Omental fat pad (tissue), 3 donors: ENCODE measurements at regions not wholly inside any gene's neighbourhood (a gene's known extent, or its start where the extent isn't known, plus 50 kb on each side); places are given as distances from the start of the nearest gene placed in this dataset.
"Not testable (repeated sequence)": the region's sequence is repeated elsewhere in the genome, so short reads cannot be mapped to it uniquely, and the experiment has no call there.

ENCODE experiments used
- ATAC-seq: fragments of 150-250 bp; one replicate; pipeline ENCODE4 v1.9.1; 2016; ENCODE audit warnings: mild to moderate bottlenecking, moderate library complexity; ENCODE audit not compliant: low FRiP score
- DNase-seq: peaks from one replicate; pipeline ENCODE4 v3.0.0-alpha.2; 2019; ENCODE audit warnings: low spot score
- CTCF ChIP-seq, 3 donors: fragments of 450-650 bp; IDR thresholded peaks; one replicate each; pipeline ENCODE4 v1.5.1; 2016 to 2017; ENCODE audit warnings: antibody characterized with exemption in 3 of 3, mild to moderate bottlenecking in 3 of 3, moderate library complexity in 2 of 3

DNA sequence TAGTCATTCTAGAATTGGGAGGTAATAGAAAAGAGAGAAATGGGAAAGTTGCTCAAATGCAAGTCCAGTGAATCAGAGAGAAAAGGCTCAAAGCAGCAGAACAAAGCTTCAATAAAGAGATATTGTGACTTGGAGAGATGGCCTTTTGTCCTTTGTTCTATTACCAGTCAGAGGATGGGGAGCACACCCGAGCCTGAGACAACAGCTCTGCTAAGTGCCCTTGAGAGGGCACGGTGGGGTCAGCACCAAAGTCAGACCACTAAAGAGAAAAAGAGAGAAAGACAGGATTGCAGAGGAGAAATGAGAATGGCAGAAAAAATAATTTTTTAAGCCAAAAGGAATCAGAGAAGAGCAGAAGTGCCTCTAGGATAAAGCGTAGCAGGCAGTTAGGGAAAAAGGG, 553.1 kb downstream of the TTLL7 start:
- ATAC-seq, DNase-seq: not testable (repeated sequence)

DNA sequence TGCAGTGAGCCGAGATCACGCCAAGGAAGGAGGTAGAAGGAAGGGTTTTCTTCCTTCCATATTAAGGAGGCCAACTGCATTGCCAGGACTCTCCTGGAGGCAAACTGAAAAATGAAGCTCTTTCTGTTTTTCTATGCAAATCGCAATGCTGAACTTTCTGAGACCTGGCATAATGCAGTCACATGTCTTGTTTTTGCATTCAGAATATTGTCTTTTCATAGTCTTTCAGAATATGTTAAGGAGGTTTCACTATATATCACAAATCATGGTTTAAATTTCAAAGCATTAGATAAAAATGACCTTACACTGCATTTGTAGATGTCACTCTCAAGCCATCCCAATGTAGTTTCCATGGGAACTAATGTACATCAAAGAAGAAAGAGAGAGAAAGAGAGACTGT, 556.5 kb downstream of the TTLL7 start:
- not testable (repeated sequence) for DNase-seq, ATAC-seq

DNA sequence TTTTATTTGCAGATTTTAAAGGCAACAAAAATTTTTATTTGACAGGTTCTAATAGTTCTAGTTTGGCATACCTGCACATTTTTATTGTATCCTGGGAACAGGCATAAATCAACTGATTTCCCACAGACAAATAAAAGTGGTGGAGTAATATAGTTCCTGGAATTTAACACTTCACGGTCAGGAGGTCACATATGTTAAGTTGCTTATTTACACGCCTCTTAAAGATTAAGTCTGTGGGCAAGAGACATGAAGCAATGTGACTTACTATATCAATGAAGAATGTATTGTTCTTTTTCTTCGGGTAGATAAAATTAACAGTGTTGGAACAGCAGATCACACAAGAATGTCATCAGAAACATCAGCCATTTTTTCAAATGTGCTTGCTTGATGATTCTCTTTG, 558.3 kb downstream of the TTLL7 start:
- DNase-seq, ATAC-seq: not testable (repeated sequence)

DNA sequence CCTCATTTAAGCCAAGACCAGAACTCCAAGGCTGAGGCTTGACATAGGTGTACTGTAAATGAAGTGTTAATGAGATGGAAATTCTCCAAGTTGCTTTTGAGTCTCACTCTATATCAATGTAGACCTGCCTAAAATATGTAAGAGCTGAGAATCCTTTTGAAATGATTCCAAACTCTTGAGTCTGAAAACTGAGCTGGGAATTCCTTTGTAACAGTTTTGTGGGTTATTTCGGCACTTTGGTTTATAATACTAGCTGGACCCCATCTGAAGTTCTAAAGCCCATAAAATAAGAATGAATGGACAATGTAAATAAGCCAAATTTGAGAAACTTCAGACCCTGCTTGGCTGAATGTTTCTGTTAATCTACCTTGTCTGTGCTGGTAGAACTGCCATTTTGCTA, 558.9 kb downstream of the TTLL7 start:
- ATAC-seq, DNase-seq: not testable (repeated sequence)

DNA sequence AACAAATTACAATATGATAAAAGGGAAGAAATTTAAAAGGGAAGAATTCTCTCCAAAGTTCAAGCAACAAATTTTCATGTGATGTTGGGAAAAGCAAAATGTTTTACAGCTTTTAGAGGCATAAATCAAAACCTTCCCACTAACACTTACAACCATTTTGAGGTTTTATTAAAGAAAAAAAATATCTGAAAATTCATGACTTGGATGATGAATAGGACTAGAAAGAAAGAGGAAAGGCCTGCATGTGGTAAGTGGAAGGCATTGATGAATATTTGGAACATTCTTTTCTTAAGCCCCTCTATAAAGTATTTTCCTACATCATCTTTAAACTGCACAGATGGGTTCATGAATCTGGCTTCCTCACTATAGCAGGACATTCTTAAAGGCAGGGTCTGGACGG, 560.6 kb downstream of the TTLL7 start:
- not testable (repeated sequence) for ATAC-seq, DNase-seq

GRCh38 chr1:83435336-83435735, 563.6 kb downstream of the TTLL7 start:
- ATAC-seq, DNase-seq: not testable (repeated sequence)

DNA sequence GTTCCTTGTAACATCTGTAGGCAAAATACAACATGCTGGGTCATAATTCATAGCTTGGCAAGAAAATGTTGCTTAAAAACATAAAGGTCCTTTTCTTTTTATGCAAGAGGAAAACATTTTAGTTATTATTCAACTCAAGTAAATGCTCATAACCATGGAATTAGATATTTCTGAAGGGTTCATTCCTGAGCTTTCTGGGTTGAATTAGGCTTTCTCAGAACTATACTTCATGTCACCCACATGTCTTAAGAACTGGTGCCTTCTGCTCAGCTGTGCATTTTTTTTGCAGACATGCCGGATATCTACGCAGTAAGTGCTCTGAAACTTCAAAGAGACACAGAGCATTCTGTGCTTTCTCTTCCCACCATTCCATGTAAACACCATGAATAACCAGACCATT, 571.4 kb downstream of the TTLL7 start:
- ATAC-seq, DNase-seq: not testable (repeated sequence)

DNA sequence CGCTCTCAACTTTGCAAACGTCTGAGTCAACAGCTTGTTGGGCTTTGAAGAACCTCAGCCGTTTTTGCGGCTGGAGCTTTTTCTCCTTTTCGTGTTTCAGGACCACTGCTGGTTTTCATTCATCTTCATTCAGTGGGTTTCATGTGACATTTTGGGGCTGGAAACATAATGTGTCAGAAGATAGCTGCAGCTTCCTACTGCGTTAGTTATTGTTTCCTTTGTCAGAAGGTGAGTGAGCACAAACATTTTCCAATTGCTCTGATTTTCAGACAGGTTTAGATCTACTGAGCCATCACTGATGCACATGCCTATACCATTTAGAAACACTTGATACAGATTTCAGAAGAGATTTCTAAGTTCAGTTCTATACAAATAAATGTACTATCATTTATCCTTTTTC, 575.5 kb downstream of the TTLL7 start:
- not testable (repeated sequence) for DNase-seq, ATAC-seq

DNA sequence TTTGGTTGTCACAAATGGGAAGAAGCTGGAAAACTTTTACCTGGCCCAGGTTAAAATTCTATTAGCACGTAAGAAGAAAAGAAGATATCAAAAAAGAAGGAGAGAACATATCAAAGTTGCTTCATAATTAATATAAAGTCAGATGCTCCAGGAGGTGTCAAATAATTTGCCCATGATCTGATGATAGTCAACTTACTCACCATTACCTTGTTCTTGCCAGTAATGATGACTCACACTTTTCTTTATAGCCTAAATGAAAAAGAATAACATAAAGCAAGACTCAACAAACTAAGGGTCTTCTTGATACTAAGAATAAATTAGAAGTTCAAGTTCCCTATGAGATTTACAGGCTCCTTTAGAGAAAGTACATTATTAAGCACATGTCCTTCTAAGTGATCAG, 580.4 kb downstream of the TTLL7 start:
- DNase-seq (no peak), ATAC-seq (no peak)
- no peak for TF ChIP-seq CTCF (IDR thresholded peaks at IDR 0.05)

- DNase-seq, ATAC-seq: not testable (repeated sequence)
These were observed 585.2 kb downstream of the TTLL7 start for GRCh38 chr1:83413839-83414107.

- not testable (repeated sequence) for DNase-seq, ATAC-seq
These were observed 588.1 kb downstream of the TTLL7 start for GRCh38 chr1:83410746-83411413.

DNA sequence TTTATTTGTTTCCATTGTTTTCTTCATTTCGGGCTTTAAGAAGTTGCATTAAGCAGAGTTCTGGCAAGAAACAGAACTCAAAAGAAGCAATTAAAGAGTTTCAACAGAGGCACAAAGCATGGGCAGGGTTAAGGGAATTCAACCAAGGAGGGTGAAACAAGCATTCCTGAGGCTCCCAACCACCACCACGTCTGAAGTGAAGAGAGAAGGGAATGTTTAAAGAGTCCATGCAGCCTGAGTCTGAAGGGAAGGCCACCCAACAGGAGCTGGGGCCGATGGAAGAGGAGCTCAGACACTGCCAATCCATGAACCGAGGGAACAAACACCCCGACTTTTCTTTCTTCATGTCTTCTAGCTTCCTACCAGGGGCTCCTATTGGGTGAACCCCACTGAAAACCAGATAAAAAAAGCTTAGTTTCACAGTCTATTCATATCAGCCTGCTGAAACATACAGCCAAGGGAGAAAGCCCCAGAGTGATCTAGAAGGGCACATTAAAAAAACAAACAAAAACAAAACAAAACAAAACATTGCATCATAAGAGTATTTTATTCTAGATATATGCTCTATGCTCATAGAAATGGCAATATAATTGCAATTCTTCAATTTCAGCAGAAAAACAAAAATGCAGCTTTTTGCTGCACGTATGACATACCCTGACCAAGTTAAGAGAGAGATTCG, 592.1 kb downstream of the TTLL7 start:
- not testable (repeated sequence) for ATAC-seq, DNase-seq

DNA sequence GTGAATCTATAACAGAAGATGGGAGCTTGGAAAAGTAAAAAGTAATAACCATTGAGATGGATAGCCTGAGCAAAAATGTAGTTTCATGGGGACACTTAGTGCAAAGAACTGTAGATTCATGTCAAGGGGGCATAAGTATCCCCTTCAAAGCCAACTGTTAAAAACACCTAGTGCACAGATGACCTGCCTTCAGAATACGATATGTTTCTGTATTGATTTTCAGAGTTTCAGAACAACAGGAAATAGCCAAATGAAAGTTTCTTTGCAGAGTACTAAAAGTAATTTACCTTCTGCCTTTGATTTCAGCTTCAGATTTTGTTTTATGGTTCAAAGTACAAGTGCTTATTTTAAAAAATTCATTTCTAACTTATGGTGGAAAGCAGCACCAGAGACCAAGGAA, 593.1 kb downstream of the TTLL7 start:
- not testable (repeated sequence) for DNase-seq, ATAC-seq

DNA sequence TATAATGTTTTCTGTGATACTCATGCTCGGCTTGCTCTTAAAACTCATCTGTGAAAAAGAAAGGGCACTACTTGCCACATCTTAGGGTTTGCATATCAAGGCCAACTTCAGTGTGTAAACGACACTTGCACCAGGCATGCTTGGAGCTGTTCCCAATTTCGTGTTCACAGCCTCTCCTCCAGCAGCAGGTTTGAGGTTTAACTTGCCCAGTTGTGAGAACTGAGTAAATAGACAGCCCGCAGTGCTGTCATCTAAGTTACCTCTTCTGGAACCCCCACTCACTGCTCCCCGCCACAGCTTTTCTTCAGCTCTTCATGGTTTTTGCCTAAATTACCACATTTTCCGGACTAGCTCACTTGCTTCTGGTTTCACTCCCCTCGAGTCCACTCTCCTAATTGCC, 595.4 kb downstream of the TTLL7 start:
- ATAC-seq, DNase-seq: not testable (repeated sequence)

DNA sequence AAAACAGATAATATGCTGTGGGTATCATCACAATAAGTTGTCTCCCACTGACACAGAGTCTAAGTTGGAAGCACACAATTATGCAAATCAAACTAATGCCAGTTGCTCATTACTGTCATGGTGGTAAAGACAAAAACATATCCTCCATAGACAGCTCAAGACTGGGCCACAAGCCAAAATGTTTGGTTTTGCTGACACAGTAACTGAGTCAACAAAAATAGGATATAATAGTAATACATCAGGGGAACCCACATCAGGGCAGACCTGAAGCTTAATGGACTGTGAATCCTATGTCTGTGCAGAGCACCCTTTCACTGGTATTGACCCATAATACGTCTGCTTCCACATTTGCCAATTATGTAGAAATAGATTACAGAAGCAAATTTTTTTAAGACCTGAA, 597.8 kb downstream of the TTLL7 start:
- DNase-seq, ATAC-seq: not testable (repeated sequence)

GRCh38 chr1:83400173-83400572, 598.8 kb downstream of the TTLL7 start:
- not testable (repeated sequence) for ATAC-seq, DNase-seq

DNA sequence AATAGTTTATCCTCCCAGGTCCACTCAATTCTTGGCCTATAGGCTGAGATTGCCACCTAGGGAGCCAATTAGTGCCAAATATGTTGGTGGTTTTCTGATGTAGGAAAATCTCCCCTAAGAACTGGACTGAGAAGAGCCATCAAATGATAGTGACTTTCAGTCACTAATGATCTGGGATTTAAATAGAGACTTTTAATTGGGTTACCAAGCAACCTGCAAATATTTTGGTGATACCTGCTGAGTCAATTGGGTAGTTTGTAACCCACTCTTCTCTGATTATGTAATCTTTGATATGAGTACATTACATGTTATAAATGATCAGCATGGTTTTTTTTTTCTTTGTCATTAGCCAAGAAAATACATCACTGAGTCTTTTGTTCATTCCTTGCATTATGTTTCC, 600.8 kb downstream of the TTLL7 start:
- ATAC-seq, DNase-seq: not testable (repeated sequence)

GRCh38 chr1:83395130-83395529, 603.8 kb downstream of the TTLL7 start:
- not testable (repeated sequence) for ATAC-seq, DNase-seq

GRCh38 chr1:83386946-83387345, 612.0 kb downstream of the TTLL7 start:
- DNase-seq, ATAC-seq: not testable (repeated sequence)

- ATAC-seq, DNase-seq: not testable (repeated sequence)
These were observed 615.8 kb downstream of the TTLL7 start for GRCh38 chr1:83383107-83383506.
